ENCODE measurements at regions not wholly inside any gene's neighbourhood (a gene's known extent, or its start where the extent isn't known, plus 50 kb on each side); places are given as distances from the start of the nearest gene placed in this dataset.

DNA sequence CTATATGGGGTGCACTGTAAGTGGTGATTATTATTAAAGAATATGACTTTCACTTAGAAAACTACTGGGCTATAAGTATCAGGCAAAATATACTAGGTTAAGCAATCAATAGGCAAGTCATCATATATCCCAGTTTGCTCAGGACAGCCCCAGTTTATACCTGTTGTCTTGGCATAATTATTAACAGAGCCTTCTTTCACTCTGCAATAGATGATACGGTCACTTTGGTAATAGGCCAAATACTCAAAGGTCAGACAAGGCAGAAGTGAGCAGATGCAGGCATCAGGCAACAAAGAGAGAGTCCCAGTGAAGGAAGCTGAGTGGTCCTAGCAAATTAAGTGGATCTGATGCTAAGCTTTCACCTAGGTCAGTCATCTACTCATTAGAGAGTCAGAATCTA, 599.9 kb downstream of the LMO4 start:
- TF ChIP-seq, protein P1, sequence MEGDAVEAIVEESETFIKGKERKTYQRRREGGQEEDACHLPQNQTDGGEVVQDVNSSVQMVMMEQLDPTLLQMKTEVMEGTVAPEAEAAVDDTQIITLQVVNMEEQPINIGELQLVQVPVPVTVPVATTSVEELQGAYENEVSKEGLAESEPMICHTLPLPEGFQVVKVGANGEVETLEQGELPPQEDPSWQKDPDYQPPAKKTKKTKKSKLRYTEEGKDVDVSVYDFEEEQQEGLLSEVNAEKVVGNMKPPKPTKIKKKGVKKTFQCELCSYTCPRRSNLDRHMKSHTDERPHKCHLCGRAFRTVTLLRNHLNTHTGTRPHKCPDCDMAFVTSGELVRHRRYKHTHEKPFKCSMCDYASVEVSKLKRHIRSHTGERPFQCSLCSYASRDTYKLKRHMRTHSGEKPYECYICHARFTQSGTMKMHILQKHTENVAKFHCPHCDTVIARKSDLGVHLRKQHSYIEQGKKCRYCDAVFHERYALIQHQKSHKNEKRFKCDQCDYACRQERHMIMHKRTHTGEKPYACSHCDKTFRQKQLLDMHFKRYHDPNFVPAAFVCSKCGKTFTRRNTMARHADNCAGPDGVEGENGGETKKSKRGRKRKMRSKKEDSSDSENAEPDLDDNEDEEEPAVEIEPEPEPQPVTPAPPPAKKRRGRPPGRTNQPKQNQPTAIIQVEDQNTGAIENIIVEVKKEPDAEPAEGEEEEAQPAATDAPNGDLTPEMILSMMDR (IDR thresholded peaks at IDR 0.05; ENCODE audit: insufficient read depth, low read length), result no peak
- TF ChIP-seq, protein P2, sequence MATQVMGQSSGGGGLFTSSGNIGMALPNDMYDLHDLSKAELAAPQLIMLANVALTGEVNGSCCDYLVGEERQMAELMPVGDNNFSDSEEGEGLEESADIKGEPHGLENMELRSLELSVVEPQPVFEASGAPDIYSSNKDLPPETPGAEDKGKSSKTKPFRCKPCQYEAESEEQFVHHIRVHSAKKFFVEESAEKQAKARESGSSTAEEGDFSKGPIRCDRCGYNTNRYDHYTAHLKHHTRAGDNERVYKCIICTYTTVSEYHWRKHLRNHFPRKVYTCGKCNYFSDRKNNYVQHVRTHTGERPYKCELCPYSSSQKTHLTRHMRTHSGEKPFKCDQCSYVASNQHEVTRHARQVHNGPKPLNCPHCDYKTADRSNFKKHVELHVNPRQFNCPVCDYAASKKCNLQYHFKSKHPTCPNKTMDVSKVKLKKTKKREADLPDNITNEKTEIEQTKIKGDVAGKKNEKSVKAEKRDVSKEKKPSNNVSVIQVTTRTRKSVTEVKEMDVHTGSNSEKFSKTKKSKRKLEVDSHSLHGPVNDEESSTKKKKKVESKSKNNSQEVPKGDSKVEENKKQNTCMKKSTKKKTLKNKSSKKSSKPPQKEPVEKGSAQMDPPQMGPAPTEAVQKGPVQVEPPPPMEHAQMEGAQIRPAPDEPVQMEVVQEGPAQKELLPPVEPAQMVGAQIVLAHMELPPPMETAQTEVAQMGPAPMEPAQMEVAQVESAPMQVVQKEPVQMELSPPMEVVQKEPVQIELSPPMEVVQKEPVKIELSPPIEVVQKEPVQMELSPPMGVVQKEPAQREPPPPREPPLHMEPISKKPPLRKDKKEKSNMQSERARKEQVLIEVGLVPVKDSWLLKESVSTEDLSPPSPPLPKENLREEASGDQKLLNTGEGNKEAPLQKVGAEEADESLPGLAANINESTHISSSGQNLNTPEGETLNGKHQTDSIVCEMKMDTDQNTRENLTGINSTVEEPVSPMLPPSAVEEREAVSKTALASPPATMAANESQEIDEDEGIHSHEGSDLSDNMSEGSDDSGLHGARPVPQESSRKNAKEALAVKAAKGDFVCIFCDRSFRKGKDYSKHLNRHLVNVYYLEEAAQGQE (IDR thresholded peaks at IDR 0.05; ENCODE audit: insufficient replicate concordance, low read depth), result no peak

Measured in HL-60 (cell line).